HEK293 (cell line): ENCODE measurements at regions not wholly inside any gene's neighbourhood (a gene's known extent, or its start where the extent isn't known, plus 50 kb on each side); places are given as distances from the start of the nearest gene placed in this dataset.

Experiments
- CTCF ChIA-PET: fragments of 350-600 bp; formaldehyde crosslinking; extraction: SDS; loops from one replicate; lab custom pipeline; 2021; ENCODE audit warnings: antibody characterized with exemption; lab: Yijun Ruan, JAX
- POLR2A ChIA-PET: fragments of 300-600 bp; formaldehyde crosslinking; extraction: SDS; loops from one replicate; lab custom pipeline; 2020; ENCODE audit warnings: antibody characterized with exemption, inconsistent platforms; lab: Yijun Ruan, JAX
- H3K27ac ChIP-seq: fragments of 200-500 bp; sonication (Bioruptor generic); 2 replicates; pipeline ENCODE4 v1.5.1; 2014; ENCODE audit warnings: low read depth, low read length, control low read depth, inconsistent platforms; ENCODE audit errors: extremely low read depth
- H3K36me3 ChIP-seq, 2 experiments: fragments of 200-500 bp in 1 of 2; sonication (Bioruptor generic) in 1 of 2; 1 replicate in 1 of 2; 2 replicates in 1 of 2; pipeline ENCODE4 v1.5.1; 2014 to 2017; ENCODE audit warnings: inconsistent platforms in 2 of 2, low read length in 2 of 2; ENCODE audit not compliant: control insufficient read depth in 2 of 2, insufficient read depth in 1 of 2
- H3K4me1 ChIP-seq: fragments of 200-500 bp; sonication (Bioruptor generic); 2 replicates; pipeline ENCODE4 v1.5.1; 2014; ENCODE audit warnings: mild to moderate bottlenecking, low read length, inconsistent platforms; ENCODE audit not compliant: control insufficient read depth, insufficient read depth
- H3K4me3 ChIP-seq: 2 replicates; pipeline ENCODE4 v1.5.1; 2011; ENCODE audit warnings: low read depth, mild to moderate bottlenecking, control low read depth, low read length, moderate library complexity
- H3K9me3 ChIP-seq: fragments of 200-500 bp; sonication (Bioruptor generic); 2 replicates; pipeline ENCODE4 v1.5.1; 2014; ENCODE audit warnings: low read depth, low read length, inconsistent platforms; ENCODE audit not compliant: control insufficient read depth, insufficient read depth
- ZNF155 ChIP-seq: fragments of 450-650 bp; formaldehyde crosslinking; IDR thresholded peaks from 2 replicates; pipeline ENCODE4 v1.5.1; 2016; ENCODE audit warnings: missing biosample characterization, missing genetic modification characterization
- ZNF433 ChIP-seq: fragments of 450-650 bp; formaldehyde crosslinking; IDR thresholded peaks from 2 replicates; pipeline ENCODE4 v1.5.1; 2016; ENCODE audit warnings: missing biosample characterization, missing genetic modification characterization, low read depth
- ZNF585B ChIP-seq: fragments of 450-650 bp; formaldehyde crosslinking; IDR thresholded peaks from 2 replicates; pipeline ENCODE4 v1.5.1; 2016; ENCODE audit warnings: missing biosample characterization, missing genetic modification characterization
- ZNF600 ChIP-seq: fragments of 450-650 bp; formaldehyde crosslinking; IDR thresholded peaks from 2 replicates; pipeline ENCODE4 v1.5.1; 2016; ENCODE audit warnings: missing biosample characterization, missing genetic modification characterization
- ZNF626 ChIP-seq: fragments of 450-650 bp; sonication (Bioruptor Pico); formaldehyde crosslinking; IDR thresholded peaks from 2 replicates; pipeline ENCODE4 v1.5.1; 2018; ENCODE audit warnings: missing biosample characterization, missing genetic modification characterization, inconsistent platforms
- TF ChIP-seq, protein P1 (sequence below): fragments of 450-650 bp; formaldehyde crosslinking; IDR thresholded peaks from 2 replicates; pipeline ENCODE4 v1.5.1; 2016; ENCODE audit warnings: missing biosample characterization, missing genetic modification characterization
- TF ChIP-seq, protein P2 (sequence below): fragments of 450-650 bp; formaldehyde crosslinking; IDR thresholded peaks from 2 replicates; pipeline ENCODE4 v1.5.1; 2016; ENCODE audit warnings: missing biosample characterization, missing genetic modification characterization, low read depth

DNA sequence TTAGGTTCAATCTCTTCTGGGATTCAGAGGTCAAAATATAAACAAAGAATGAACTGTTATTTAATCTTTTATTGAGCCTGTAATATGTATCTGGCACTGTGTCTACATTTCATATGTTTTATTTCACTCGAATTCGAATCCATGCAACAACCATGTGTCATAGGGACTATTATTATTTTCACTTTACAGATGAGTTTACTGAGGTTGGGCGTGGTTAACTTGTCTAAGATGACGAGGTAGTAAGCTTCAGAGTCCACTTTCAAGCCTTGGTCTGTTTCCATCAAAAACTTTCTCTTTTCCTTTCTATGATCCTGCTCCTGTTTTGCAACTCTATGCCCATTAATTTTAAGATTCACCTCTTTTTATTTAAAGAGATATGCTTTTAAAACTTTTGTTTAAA lies 55.2 kb upstream of the DMAC1 start:
- POLR2A ChIA-PET, result no interaction called here

More for the DNA sequence above, 55.2 kb upstream of the DMAC1 start:
- no peaks in the 10 kb centered on the region for H3K9me3 ChIP-seq
- H3K4me3 ChIP-seq, result no peak overlapping the region
- no peak overlapping the region for H3K27ac ChIP-seq
- no peaks in the 10 kb centered on the region for H3K36me3 ChIP-seq
- no peaks in the 10 kb centered on the region for H3K4me1 ChIP-seq
- CTCF ChIA-PET, result no interaction called here
- no peak for TF ChIP-seq ZNF155 (tag by site-specific recombination)
- no peak for TF ChIP-seq ZNF433
- TF ChIP-seq, protein P1, sequence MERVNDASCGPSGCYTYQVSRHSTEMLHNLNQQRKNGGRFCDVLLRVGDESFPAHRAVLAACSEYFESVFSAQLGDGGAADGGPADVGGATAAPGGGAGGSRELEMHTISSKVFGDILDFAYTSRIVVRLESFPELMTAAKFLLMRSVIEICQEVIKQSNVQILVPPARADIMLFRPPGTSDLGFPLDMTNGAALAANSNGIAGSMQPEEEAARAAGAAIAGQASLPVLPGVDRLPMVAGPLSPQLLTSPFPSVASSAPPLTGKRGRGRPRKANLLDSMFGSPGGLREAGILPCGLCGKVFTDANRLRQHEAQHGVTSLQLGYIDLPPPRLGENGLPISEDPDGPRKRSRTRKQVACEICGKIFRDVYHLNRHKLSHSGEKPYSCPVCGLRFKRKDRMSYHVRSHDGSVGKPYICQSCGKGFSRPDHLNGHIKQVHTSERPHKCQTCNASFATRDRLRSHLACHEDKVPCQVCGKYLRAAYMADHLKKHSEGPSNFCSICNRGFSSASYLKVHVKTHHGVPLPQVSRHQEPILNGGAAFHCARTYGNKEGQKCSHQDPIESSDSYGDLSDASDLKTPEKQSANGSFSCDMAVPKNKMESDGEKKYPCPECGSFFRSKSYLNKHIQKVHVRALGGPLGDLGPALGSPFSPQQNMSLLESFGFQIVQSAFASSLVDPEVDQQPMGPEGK, result no peak
- TF ChIP-seq ZNF626 (tag by site-specific recombination), result no peak
- TF ChIP-seq, protein P2, sequence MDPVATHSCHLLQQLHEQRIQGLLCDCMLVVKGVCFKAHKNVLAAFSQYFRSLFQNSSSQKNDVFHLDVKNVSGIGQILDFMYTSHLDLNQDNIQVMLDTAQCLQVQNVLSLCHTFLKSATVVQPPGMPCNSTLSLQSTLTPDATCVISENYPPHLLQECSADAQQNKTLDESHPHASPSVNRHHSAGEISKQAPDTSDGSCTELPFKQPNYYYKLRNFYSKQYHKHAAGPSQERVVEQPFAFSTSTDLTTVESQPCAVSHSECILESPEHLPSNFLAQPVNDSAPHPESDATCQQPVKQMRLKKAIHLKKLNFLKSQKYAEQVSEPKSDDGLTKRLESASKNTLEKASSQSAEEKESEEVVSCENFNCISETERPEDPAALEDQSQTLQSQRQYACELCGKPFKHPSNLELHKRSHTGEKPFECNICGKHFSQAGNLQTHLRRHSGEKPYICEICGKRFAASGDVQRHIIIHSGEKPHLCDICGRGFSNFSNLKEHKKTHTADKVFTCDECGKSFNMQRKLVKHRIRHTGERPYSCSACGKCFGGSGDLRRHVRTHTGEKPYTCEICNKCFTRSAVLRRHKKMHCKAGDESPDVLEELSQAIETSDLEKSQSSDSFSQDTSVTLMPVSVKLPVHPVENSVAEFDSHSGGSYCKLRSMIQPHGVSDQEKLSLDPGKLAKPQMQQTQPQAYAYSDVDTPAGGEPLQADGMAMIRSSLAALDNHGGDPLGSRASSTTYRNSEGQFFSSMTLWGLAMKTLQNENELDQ (tag by site-specific recombination), result no peak
- no peak for TF ChIP-seq ZNF585B (tag by site-specific recombination)
- no peak for TF ChIP-seq ZNF600 (tag by site-specific recombination)
